Aorta (tissue), 5 donors: ENCODE measurements at regions not wholly inside any gene's neighbourhood (a gene's known extent, or its start where the extent isn't known, plus 50 kb on each side); places are given as distances from the start of the nearest gene placed in this dataset.

Experiments
- ATAC-seq: fragments of 200-7000 bp; cut with Tn5 transposase; one replicate; pipeline ENCODE4 v1.9.1; 2022; ENCODE audit warnings: moderate library complexity; ENCODE audit not compliant: low FRiP score
- DNase-seq, 2 donors: peaks; one replicate each; pipeline ENCODE4 v3.0.0-alpha.2; 2020
- H3K27ac ChIP-seq, 2 donors: one replicate each; pipeline ENCODE4 v1.5.1; 2013; ENCODE audit warnings: low read length in 2 of 2, mild to moderate bottlenecking in 2 of 2, moderate library complexity in 2 of 2, control low read depth in 1 of 2, inconsistent platforms in 1 of 2, low read depth in 1 of 2
- H3K27me3 ChIP-seq, 2 donors: one replicate each; pipeline ENCODE4 v1.6.1; 2013; ENCODE audit warnings: control low read depth in 1 of 2, low read length in 1 of 2, mild to moderate bottlenecking in 1 of 2, moderate library complexity in 1 of 2; ENCODE audit not compliant: insufficient read depth in 2 of 2, control insufficient read depth in 1 of 2
- H3K36me3 ChIP-seq, 2 donors: one replicate each; pipeline ENCODE4 v1.6.1; 2013; ENCODE audit warnings: control low read depth in 1 of 2, low read length in 1 of 2, mild to moderate bottlenecking in 1 of 2; ENCODE audit not compliant: insufficient read depth in 2 of 2, control insufficient read depth in 1 of 2
- H3K4me1 ChIP-seq, 2 donors: one replicate each; pipeline ENCODE4 v1.6.1; 2013; ENCODE audit warnings: low read length in 2 of 2, control low read depth in 1 of 2, mild to moderate bottlenecking in 1 of 2, moderate library complexity in 1 of 2; ENCODE audit not compliant: insufficient read depth in 2 of 2, control insufficient read depth in 1 of 2
- H3K4me3 ChIP-seq, 2 donors: one replicate each; pipeline ENCODE4 v1.5.1; 2013; ENCODE audit warnings: low read length in 2 of 2, control low read depth in 1 of 2, mild to moderate bottlenecking in 1 of 2
- H3K9me3 ChIP-seq: one replicate; pipeline ENCODE4 v1.6.1; 2013; ENCODE audit warnings: mild to moderate bottlenecking, low read length; ENCODE audit not compliant: control insufficient read depth
- WGBS, 2 donors: extraction: QIAGEN DNeasy Blood & Tissue Kit; methylation state at CpG; one replicate each; pipeline ENCODE4 v1.1.7; 2013; 5-methylcytosine and 5-hydroxymethylcytosine counted together
- intact Hi-C, 2 donors: fragments of 100-400 bp; cut with DNase I; formaldehyde crosslinking; loops; one replicate each; pipeline versions ENCODE4 v1.14.2 to v1.15.0; 2022
- donor health status: healthy with polysubstance abuse.
- donor health status: Bipolar disorder and iron deficiency.
- donor health status: DM: no; HTN: no; CAD: no.
- donor health status: DM: no; HTN: no; CAD: no.
- donor health status: DM: yes; HTN: yes; CAD: no.

DNA sequence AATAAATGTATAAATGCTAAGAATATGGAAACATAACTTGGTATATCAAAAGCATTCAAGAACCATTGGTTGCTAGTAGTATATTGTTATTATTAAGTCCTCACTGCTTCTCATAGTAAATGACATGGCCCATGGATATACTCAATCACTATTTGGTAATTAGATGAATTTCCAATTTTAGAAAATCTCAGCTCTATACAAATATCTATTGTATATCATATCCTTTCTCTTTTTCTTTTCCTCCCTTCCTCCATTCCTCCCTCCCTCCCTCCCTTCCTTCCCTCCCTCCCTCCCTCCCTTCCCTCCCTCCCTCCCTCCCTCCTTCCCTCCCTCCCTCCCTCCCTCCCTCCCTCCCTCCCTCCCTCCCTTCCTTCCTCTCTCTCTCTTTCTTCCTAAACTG, 514.4 kb upstream of the LCORL start:
- H3K27ac ChIP-seq, result no peak overlapping the region
- ATAC-seq, result no peak
- intact Hi-C loops, result no loop called here

DNA sequence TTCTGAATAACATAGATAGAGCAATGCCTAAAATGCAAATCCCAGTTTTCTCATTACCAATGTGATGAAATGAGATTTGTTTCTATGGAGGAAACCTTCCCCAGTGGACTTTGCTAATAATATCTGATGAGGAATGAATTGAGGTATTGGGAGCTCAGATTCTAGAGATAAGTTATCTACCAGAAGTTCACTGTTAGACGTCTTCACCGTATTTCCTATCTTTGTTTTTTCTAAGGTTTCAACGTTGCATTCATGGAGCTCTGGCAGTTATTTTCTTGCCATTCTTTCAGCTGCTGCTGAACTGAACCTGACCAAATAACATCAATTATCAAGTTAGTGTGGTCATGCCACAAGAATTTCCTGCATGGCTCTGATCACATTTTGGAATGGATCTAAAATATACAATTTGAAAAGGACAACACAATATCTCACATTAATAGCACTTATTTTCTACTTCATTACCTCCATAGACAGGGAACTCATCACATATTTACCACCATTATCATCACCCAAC, 511.8 kb upstream of the LCORL start:
- H3K4me3 ChIP-seq, result no peak overlapping the region
- intact Hi-C loops, result no loop called here
- DNase-seq, result no peak
- ATAC-seq, result no peak
- H3K36me3 ChIP-seq, result no peaks in the 10 kb centered on the region
- no peaks in the 10 kb centered on the region for H3K4me1 ChIP-seq
- H3K9me3 ChIP-seq, result peaks cover 2% of the 10 kb centered on the region
- no peaks in the 10 kb centered on the region for H3K27me3 ChIP-seq
- no peak overlapping the region for H3K27ac ChIP-seq
- 0 to 2% methylated on average over 3 of the region's 3 CpGs for WGBS, 2 donors

More for the DNA sequence above, 514.4 kb upstream of the LCORL start:
- H3K4me3 ChIP-seq, result no peak overlapping the region
- peaks cover 2% of the 10 kb centered on the region for H3K9me3 ChIP-seq
- no peak for DNase-seq
- no peaks in the 10 kb centered on the region for H3K4me1 ChIP-seq
- H3K36me3 ChIP-seq, result no peaks in the 10 kb centered on the region
- H3K27me3 ChIP-seq, result no peaks in the 10 kb centered on the region

DNA sequence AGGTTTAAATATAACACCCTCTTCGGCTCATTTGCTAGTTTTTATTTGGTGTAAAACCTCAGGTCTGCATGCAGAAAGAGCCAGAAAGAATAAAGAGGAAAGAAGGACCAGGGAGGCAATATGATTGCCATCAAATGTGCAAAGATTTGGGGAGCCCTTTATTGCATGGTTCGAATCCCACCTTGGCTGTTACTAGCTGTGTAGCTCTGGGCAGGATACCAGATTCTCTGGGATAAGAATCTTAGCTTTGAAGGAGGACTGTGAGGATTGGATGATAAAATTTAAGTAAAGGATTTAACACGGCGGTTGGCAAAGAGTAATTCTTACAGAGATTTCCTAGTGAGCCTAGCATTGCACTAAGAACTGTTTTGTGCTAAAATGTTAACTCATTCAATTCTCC, 510.2 kb upstream of the LCORL start:
- Histone ChIP-seq H3K4me3 (no peak overlapping the region), H3K36me3 (no peaks in the 10 kb centered on the region), H3K27ac (no peak overlapping the region), H3K4me1 (no peaks in the 10 kb centered on the region), H3K9me3 (peaks cover 2% of the 10 kb centered on the region), H3K27me3 (no peaks in the 10 kb centered on the region)
- ATAC-seq (no peak), DNase-seq (no peak)
- 78 to 79% methylated on average over 4 of the region's 4 CpGs for WGBS, 2 donors
- intact Hi-C loops, result no loop called here

DNA sequence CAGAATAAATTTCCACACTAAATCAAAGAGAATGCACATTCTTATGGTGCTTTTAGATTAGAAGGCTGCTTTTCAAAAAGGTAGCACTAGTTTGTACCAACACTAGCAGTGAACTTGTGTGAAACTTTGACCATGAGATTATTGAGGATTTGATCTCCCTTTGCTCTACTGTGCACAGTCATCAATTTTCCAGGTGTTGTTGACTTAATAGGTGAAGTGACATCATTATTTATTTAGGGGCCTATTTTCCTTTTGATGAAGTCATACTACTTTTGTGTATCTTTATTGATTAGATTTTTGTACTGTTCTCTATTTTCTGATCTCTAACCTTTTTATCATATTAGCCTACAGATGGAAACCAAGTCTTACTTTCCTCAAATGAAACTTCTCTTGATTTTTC, 507.9 kb upstream of the LCORL start:
- no peak overlapping the region for H3K4me3 ChIP-seq
- no peaks in the 10 kb centered on the region for H3K27me3 ChIP-seq
- intact Hi-C loops, result no loop called here
- DNase-seq, result no peak
- no peak for ATAC-seq
- no peaks in the 10 kb centered on the region for H3K36me3 ChIP-seq
- no peaks in the 10 kb centered on the region for H3K4me1 ChIP-seq
- no peaks in the 10 kb centered on the region for H3K9me3 ChIP-seq
- no peak overlapping the region for H3K27ac ChIP-seq

DNA sequence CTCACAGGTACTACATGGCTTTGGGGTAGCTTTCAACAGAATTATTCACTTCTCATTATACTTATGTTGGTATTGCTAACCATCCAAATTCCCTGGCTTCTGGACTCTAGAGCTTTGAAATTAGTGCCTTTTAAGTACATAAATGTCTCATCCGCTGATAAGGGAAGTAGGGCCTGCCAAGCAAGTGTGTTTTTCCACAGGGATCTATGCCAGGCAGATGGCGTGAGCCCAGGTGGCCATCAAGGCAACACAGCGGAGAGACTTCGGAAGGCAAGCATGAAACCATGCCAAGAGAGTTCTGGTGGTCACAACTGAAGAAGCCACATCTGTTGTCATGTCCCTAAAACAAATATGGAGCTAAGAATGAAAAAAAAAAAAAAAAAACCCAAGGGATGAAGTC, 503.1 kb upstream of the LCORL start:
- WGBS, 2 donors, result 39 to 41% methylated on average over 4 of the region's 4 CpGs
- Histone ChIP-seq H3K27ac (no peak overlapping the region), H3K27me3 (no peaks in the 10 kb centered on the region), H3K9me3 (no peaks in the 10 kb centered on the region), H3K4me3 (no peak overlapping the region), H3K4me1 (no peaks in the 10 kb centered on the region), H3K36me3 (no peaks in the 10 kb centered on the region)
- intact Hi-C loops, result no loop called here
- DNase-seq (no peak), ATAC-seq (no peak)

DNA sequence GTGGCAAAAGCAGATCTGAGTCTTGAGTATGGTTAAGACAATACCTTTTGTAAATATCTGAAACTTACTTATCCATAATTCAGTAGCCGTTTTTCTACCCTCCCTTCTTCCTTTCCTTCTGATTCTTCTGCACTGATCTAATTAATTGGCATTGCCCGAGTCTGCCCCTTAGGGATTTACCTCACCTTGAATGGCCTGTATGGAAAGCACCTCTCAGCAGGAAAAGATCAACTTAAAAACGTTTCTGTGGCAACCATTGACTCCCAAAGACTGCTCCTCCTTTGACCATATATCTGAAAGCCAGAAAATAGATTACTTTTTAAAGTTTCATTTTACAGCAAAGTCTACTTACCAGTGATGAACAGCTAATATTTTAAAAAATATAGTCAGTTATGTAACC, 496.5 kb upstream of the LCORL start:
- Histone ChIP-seq H3K27me3 (no peaks in the 10 kb centered on the region), H3K4me3 (no peak overlapping the region), H3K9me3 (peaks cover 2% of the 10 kb centered on the region), H3K27ac (no peak overlapping the region), H3K36me3 (no peaks in the 10 kb centered on the region), H3K4me1 (no peaks in the 10 kb centered on the region)
- no peak for ATAC-seq
- DNase-seq, result no peak
- intact Hi-C loops, result no loop called here
- WGBS, 2 donors, result 6 to 12% methylated on average over 3 of the region's 3 CpGs

DNA sequence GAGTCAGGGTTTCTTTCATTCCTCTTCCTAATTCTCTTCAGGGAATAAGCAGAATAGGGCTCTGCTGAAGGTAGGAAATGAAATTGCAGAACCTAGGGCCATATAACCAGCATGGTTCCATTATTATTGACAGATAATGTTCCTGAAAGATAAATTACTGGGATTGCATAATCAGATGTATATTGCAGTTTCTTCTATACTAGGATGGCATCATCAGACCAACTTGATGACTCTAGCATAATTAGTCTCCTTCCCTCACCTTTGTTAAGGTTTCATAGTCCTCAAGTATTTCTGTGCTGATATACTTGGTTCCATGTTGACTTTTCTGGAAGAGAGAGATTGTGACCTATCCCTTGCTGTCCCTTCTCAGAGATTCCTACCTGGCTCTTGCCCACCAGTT, 492.3 kb upstream of the LCORL start:
- Histone ChIP-seq H3K9me3 (peaks cover 2% of the 10 kb centered on the region), H3K4me1 (no peaks in the 10 kb centered on the region), H3K27me3 (peaks cover 0 to 1% of the 10 kb centered on the region in 2 donors), H3K36me3 (no peaks in the 10 kb centered on the region), H3K27ac (no peak overlapping the region), H3K4me3 (no peak overlapping the region)
- DNase-seq, result no peak
- ATAC-seq, result no peak
- intact Hi-C loops, result no loop called here

DNA sequence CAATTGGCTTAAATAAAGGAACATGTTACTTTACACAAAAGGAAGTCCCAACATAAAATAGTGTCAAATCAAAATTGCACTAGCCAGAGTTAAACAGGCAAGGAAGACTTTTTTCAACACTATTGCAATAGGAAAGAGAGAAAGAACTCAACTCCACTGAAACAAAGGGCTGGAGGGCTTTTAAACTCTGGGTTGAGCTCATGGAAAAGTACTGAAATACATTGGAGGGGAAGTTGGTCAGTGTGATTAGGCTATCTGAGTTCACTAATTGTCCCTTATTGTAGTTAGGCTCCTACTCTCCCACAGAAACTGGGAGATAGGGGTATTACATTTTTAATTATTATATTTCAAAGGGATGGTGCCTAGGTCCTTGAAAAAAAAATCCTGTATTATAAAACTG, 491.2 kb upstream of the LCORL start:
- intact Hi-C loops, result no loop called here
- no peak for DNase-seq
- H3K9me3 ChIP-seq, result peaks cover 2% of the 10 kb centered on the region
- H3K27ac ChIP-seq, result no peak overlapping the region
- H3K27me3 ChIP-seq, result peaks cover 0 to 1% of the 10 kb centered on the region in 2 donors
- no peaks in the 10 kb centered on the region for H3K36me3 ChIP-seq
- no peak for ATAC-seq
- no peaks in the 10 kb centered on the region for H3K4me1 ChIP-seq
- H3K4me3 ChIP-seq, result no peak overlapping the region

DNA sequence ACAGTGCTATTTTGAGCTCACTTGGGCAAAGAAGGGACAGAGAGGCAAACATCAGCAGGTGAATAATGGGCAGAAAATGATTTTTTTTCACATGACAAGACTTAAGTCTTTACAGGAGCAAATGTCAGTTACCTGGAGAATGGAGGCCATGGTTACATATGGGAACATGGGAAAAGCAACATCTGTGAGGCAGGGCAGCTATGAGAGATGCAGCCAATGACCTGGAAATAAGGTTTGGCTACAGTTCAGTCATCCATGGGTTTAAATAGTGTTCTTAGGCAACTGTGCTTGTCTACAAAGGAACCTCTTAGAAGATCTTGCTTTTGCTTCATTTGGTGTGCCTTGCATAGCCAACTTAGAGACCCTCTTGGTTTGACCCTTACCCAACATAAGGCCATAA, 490.2 kb upstream of the LCORL start:
- H3K4me1 ChIP-seq, result no peaks in the 10 kb centered on the region
- peaks cover 0 to 1% of the 10 kb centered on the region in 2 donors for H3K27me3 ChIP-seq
- no peak overlapping the region for H3K4me3 ChIP-seq
- DNase-seq (no peak), ATAC-seq (no peak)
- no peaks in the 10 kb centered on the region for H3K36me3 ChIP-seq
- peaks cover 2% of the 10 kb centered on the region for H3K9me3 ChIP-seq
- intact Hi-C loops, result no loop called here
- H3K27ac ChIP-seq, result no peak overlapping the region
